ENCODE measurements at regions not wholly inside any gene's neighbourhood (a gene's known extent, or its start where the extent isn't known, plus 50 kb on each side); places are given as distances from the start of the nearest gene placed in this dataset.

- no peak for DNase-seq (ENCODE audit: low read depth in 2 of 2)
Measured at GRCh38 chr2:12412898-12413305, 303.8 kb upstream of the TRIB2 start.

GRCh38 chr2:12415536-12415935 is 301.2 kb upstream of the TRIB2 start:
- DNase-seq (ENCODE audit: low read depth in 2 of 2) = no peak

GRCh38 chr2:12416600-12416999 is 300.1 kb upstream of the TRIB2 start:
- peak; percentile 7 to 41 for DNase-seq (ENCODE audit: low read depth in 2 of 2)

- no peak for DNase-seq (ENCODE audit: low read depth in 2 of 2)
Measured at GRCh38 chr2:12417786-12418185, 298.9 kb upstream of the TRIB2 start.

GRCh38 chr2:12419803-12420202 is 296.9 kb upstream of the TRIB2 start:
- no peak for DNase-seq (ENCODE audit: low read depth in 2 of 2)

- DNase-seq (ENCODE audit: low read depth in 2 of 2) = no peak
Measured at GRCh38 chr2:12421046-12421445, 295.7 kb upstream of the TRIB2 start.

GRCh38 chr2:12424219-12424618 is 292.5 kb upstream of the TRIB2 start:
- no peak for DNase-seq (ENCODE audit: low read depth in 2 of 2)

- DNase-seq (ENCODE audit: low read depth in 2 of 2) = no peak
Measured at GRCh38 chr2:12424809-12425208, 291.9 kb upstream of the TRIB2 start.

GRCh38 chr2:12428324-12428723 is 288.4 kb upstream of the TRIB2 start:
- no peak for DNase-seq (ENCODE audit: low read depth in 2 of 2)

GRCh38 chr2:12428786-12429185 is 287.9 kb upstream of the TRIB2 start:
- DNase-seq (ENCODE audit: low read depth in 2 of 2) = no peak

GRCh38 chr2:12429779-12430406 is 286.8 kb upstream of the TRIB2 start:
- DNase-seq (ENCODE audit: low read depth in 2 of 2) = no peak

- DNase-seq (ENCODE audit: low read depth in 2 of 2) = no peak
Measured at GRCh38 chr2:12430407-12431133, 286.2 kb upstream of the TRIB2 start.

- no peak for DNase-seq (ENCODE audit: low read depth in 2 of 2)
Measured at GRCh38 chr2:12432985-12433625, 283.6 kb upstream of the TRIB2 start.

- no peak for DNase-seq (ENCODE audit: low read depth in 2 of 2)
Measured at GRCh38 chr2:12433626-12433990, 283.1 kb upstream of the TRIB2 start.

- DNase-seq (ENCODE audit: low read depth in 2 of 2) = no peak
Measured at GRCh38 chr2:12434630-12435098, 282.1 kb upstream of the TRIB2 start.

- no peak for DNase-seq (ENCODE audit: low read depth in 2 of 2)
Measured at GRCh38 chr2:12435430-12436222, 281.1 kb upstream of the TRIB2 start.

GRCh38 chr2:12436483-12436882 is 280.3 kb upstream of the TRIB2 start:
- DNase-seq (ENCODE audit: low read depth in 2 of 2) = no peak

- no peak for DNase-seq (ENCODE audit: low read depth in 2 of 2)
Measured at GRCh38 chr2:12436935-12437561, 279.7 kb upstream of the TRIB2 start.

GRCh38 chr2:12440731-12441130 is 276.0 kb upstream of the TRIB2 start:
- DNase-seq (ENCODE audit: low read depth in 2 of 2) = no peak

- no peak for DNase-seq (ENCODE audit: low read depth in 2 of 2)
Measured at GRCh38 chr2:12441750-12442475, 274.8 kb upstream of the TRIB2 start.

- DNase-seq (ENCODE audit: low read depth in 2 of 2) = no peak
Measured at GRCh38 chr2:12442476-12442847, 274.3 kb upstream of the TRIB2 start.
